H9 (cell line): ENCODE measurements at regions not wholly inside any gene's neighbourhood (a gene's known extent, or its start where the extent isn't known, plus 50 kb on each side); places are given as distances from the start of the nearest gene placed in this dataset.

ENCODE experiments used
- DNase-seq: peaks from one replicate; pipeline ENCODE4 v3.0.0-alpha.2; 2017
- H2AFZ ChIP-seq: one replicate; pipeline ENCODE4 v1.6.1; 2013; ENCODE audit warnings: mild to moderate bottlenecking, low read length, control low read depth, moderate library complexity
- H2AK5ac ChIP-seq: 2 replicates; pipeline ENCODE4 v1.6.1; 2013; ENCODE audit warnings: low read length, control low read depth, mixed read lengths; ENCODE audit not compliant: insufficient read length
- H2BK120ac ChIP-seq: one replicate; pipeline ENCODE4 v1.6.1; 2013; ENCODE audit warnings: low read depth, mild to moderate bottlenecking, low read length, control low read depth, inconsistent platforms; ENCODE audit not compliant: poor library complexity, severe bottlenecking
- H2BK12ac ChIP-seq: 2 replicates; pipeline ENCODE4 v1.6.1; 2013; ENCODE audit warnings: low read length, control low read depth, mixed read lengths, low read depth; ENCODE audit not compliant: insufficient read length
- H2BK15ac ChIP-seq: 2 replicates; pipeline ENCODE4 v1.6.1; 2013; ENCODE audit warnings: low read depth, low read length, control low read depth
- H2BK20ac ChIP-seq: one replicate; pipeline ENCODE4 v1.6.1; 2013; ENCODE audit warnings: low read depth, mild to moderate bottlenecking, low read length, control low read depth, inconsistent platforms; ENCODE audit not compliant: poor library complexity, severe bottlenecking
- H2BK5ac ChIP-seq: 2 replicates; pipeline ENCODE4 v1.6.1; 2013; ENCODE audit warnings: low read length, control low read depth, mixed read lengths; ENCODE audit not compliant: insufficient read length
- H3K14ac ChIP-seq: 2 replicates; pipeline ENCODE4 v1.6.1; 2013; ENCODE audit warnings: low read length, control low read depth; ENCODE audit not compliant: insufficient read depth
- H3K18ac ChIP-seq: 2 replicates; pipeline ENCODE4 v1.6.1; 2013; ENCODE audit warnings: low read depth, mild to moderate bottlenecking, mixed read lengths, low read length, control low read depth; ENCODE audit not compliant: insufficient read length
- H3K23ac ChIP-seq: 2 replicates; pipeline ENCODE4 v1.6.1; 2013; ENCODE audit warnings: low read length, control low read depth, mixed read lengths, low read depth; ENCODE audit not compliant: insufficient read length
- H3K23me2 ChIP-seq: 2 replicates; pipeline ENCODE4 v1.6.1; 2013; ENCODE audit warnings: low read depth, mild to moderate bottlenecking, mixed read lengths, low read length, control low read depth; ENCODE audit not compliant: insufficient read length, poor library complexity, severe bottlenecking
- H3K27ac ChIP-seq: 2 replicates; pipeline ENCODE4 v1.5.1; 2013; ENCODE audit warnings: low read length, control low read depth, mixed read lengths, low read depth; ENCODE audit not compliant: insufficient read length
- H3K27me3 ChIP-seq: 2 replicates; pipeline ENCODE4 v1.6.1; 2013; ENCODE audit warnings: low read length, control low read depth, inconsistent platforms; ENCODE audit not compliant: insufficient read depth
- H3K4ac ChIP-seq: 2 replicates; pipeline ENCODE4 v1.6.1; 2013; ENCODE audit warnings: low read depth, mild to moderate bottlenecking, control low read depth, inconsistent platforms, low read length, moderate library complexity
- H3K4me1 ChIP-seq: 2 replicates; pipeline ENCODE4 v1.6.1; 2013; ENCODE audit warnings: low read length, control low read depth, inconsistent platforms; ENCODE audit not compliant: insufficient read depth
- H3K4me2 ChIP-seq: 2 replicates; pipeline ENCODE4 v1.6.1; 2013; ENCODE audit warnings: low read length, control low read depth, mixed read lengths; ENCODE audit not compliant: insufficient read length, insufficient read depth
- H3K56ac ChIP-seq: 2 replicates; pipeline ENCODE4 v1.6.1; 2013; ENCODE audit warnings: low read depth, mild to moderate bottlenecking, mixed read lengths, low read length, control low read depth; ENCODE audit not compliant: insufficient read length
- H3K79me1 ChIP-seq: 2 replicates; pipeline ENCODE4 v1.6.1; 2013; ENCODE audit warnings: low read depth, mild to moderate bottlenecking, moderate library complexity, low read length, control low read depth, inconsistent platforms; ENCODE audit not compliant: insufficient read depth, poor library complexity, severe bottlenecking
- H3K79me2 ChIP-seq: 2 replicates; pipeline ENCODE4 v1.6.1; 2013; ENCODE audit warnings: low read length, control low read depth, inconsistent platforms; ENCODE audit not compliant: insufficient read depth
- H3K9ac ChIP-seq: 2 replicates; pipeline ENCODE4 v1.6.1; 2013; ENCODE audit warnings: low read length, control low read depth, mixed read lengths; ENCODE audit not compliant: insufficient read length; ENCODE audit errors: extremely low read depth
- H3K9me3 ChIP-seq: one replicate; pipeline ENCODE4 v1.6.1; 2013; ENCODE audit warnings: low read depth, low read length, inconsistent platforms; ENCODE audit not compliant: control insufficient read depth
- H3T11ph ChIP-seq: one replicate; pipeline ENCODE4 v1.6.1; 2013; ENCODE audit warnings: mild to moderate bottlenecking, low read length, control low read depth, inconsistent platforms
- H4K20me1 ChIP-seq: one replicate; pipeline ENCODE4 v1.6.1; 2013; ENCODE audit not compliant: control insufficient read depth, insufficient read length, insufficient read depth
- H4K5ac ChIP-seq: 2 replicates; pipeline ENCODE4 v1.6.1; 2013; ENCODE audit warnings: low read depth, mild to moderate bottlenecking, mixed read lengths, low read length, control low read depth; ENCODE audit not compliant: insufficient read length
- H4K8ac ChIP-seq: replicated peaks from 2 replicates; pipeline ENCODE4 v1.6.1; 2013; ENCODE audit warnings: low read length, control low read depth, mixed read lengths, low read depth; ENCODE audit not compliant: insufficient read length
- H4K91ac ChIP-seq: 2 replicates; pipeline ENCODE4 v1.6.1; 2013; ENCODE audit warnings: low read depth, mild to moderate bottlenecking, moderate library complexity, mixed read lengths, low read length, control low read depth; ENCODE audit not compliant: insufficient read length
- H3K27ac Mint-ChIP-seq, 3 experiments: 2 replicates in 2 of 3; 3 replicates in 1 of 3; pipeline ENCODE4 v1.8.0; 2020 to 2021; ENCODE audit warnings: mixed read lengths in 3 of 3, mild to moderate bottlenecking in 1 of 3, moderate library complexity in 1 of 3
- H3K27me3 Mint-ChIP-seq: 2 replicates; pipeline ENCODE4 v1.8.0; 2021; ENCODE audit warnings: low read depth, mild to moderate bottlenecking, moderate library complexity, mixed read lengths
- H3K36me3 Mint-ChIP-seq, 3 experiments: 2 replicates in 2 of 3; 3 replicates in 1 of 3; pipeline ENCODE4 v1.8.0; 2020 to 2021; ENCODE audit warnings: low read depth in 3 of 3, mixed read lengths in 3 of 3; ENCODE audit not compliant: insufficient read depth in 1 of 3
- H3K4me1 Mint-ChIP-seq, 2 experiments: 2 replicates each; pipeline ENCODE4 v1.8.0; 2020; ENCODE audit warnings: mixed read lengths in 2 of 2
- H3K4me3 Mint-ChIP-seq, 2 experiments: 2 replicates in 1 of 2; 3 replicates in 1 of 2; pipeline ENCODE4 v1.8.0; 2020 to 2021; ENCODE audit warnings: mild to moderate bottlenecking in 2 of 2, mixed read lengths in 2 of 2, moderate library complexity in 1 of 2
- H3K9me3 Mint-ChIP-seq, 2 experiments: 2 replicates in 1 of 2; 3 replicates in 1 of 2; pipeline ENCODE4 v1.8.0; 2020; ENCODE audit warnings: mild to moderate bottlenecking in 2 of 2, mixed read lengths in 2 of 2, moderate library complexity in 1 of 2
- WGBS: extraction: QIAGEN DNeasy Blood & Tissue Kit; methylation state at CpG from one replicate; pipeline ENCODE4 v1.1.7; 2013; ENCODE audit warnings: missing lambda C conversion rate, low lambda C conversion rate, mixed read lengths; ENCODE audit not compliant: insufficient read length; ENCODE audit errors: extremely low coverage; 5-methylcytosine and 5-hydroxymethylcytosine counted together
- TF ChIP-seq, protein P1 (sequence below): fragments of 200-600 bp; sonication (generic); conservative IDR thresholded peaks from 3 replicates; pipeline ENCODE4 v1.8.0; 2021; ENCODE audit warnings: antibody characterized with exemption, mild to moderate bottlenecking

DNA sequence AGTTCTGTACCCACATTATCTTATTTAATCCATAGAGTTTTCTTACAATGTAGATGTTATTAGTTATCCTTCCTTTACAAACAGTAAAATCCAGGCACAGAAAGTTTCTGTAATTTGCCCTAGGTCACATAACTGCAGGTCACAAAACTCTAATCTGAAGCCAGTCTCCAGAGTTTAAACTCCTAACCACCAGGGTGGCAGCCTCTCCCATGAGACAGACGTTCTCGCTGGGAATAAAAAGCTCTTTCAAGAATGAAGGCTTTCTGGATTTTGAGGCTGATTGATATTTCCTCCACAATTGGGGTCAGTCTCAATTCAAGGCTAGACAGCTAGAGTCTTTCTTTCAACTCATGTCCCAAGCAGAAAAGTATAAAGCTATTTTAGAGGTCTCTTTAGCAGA lies 95.8 kb upstream of the PLEKHG7 start:
- Histone ChIP-seq H2BK12ac (no peak overlapping the region), H4K8ac (no peak overlapping the region), H3K23ac (no peak overlapping the region), H3T11ph (no peak overlapping the region), H4K20me1 (no peaks in the 10 kb centered on the region), H3K27ac (no peak overlapping the region), H2BK15ac (no peak overlapping the region), H2BK5ac (no peak overlapping the region), H3K27me3 (no peaks in the 10 kb centered on the region), H4K5ac (no peak overlapping the region), H3K4me1 (peaks cover 2% of the 10 kb centered on the region; the same call in 1 of the 2 replicates), H3K4ac (no peak overlapping the region), H2BK120ac (no peak overlapping the region), H3K79me2 (no peaks in the 10 kb centered on the region), H3K23me2 (no peaks in the 10 kb centered on the region), H3K56ac (no peak overlapping the region), H2AK5ac (no peak overlapping the region), H2BK20ac (no peak overlapping the region), H3K18ac (no peak overlapping the region), H3K79me1 (no peaks in the 10 kb centered on the region), H3K4me2 (no peak overlapping the region), H3K9ac (no peak overlapping the region), H4K91ac (no peak overlapping the region), H3K14ac (no peak overlapping the region), H2AFZ (no peak overlapping the region), H3K9me3 (no peaks in the 10 kb centered on the region)
- Mint-ChIP-seq H3K4me1 (peaks cover 19 to 20% of the 10 kb centered on the region in 2 experiments), H3K4me3 (no peak overlapping the region), H3K27me3 (no peaks in the 10 kb centered on the region), H3K27ac (no peak overlapping the region), H3K36me3 (peaks cover 0 to 1% (median 1%) of the 10 kb centered on the region in 3 experiments; a peak in 2 of 7 replicates), H3K9me3 (peaks cover 2 to 3% of the 10 kb centered on the region in 2 experiments; a peak in 4 of 5 replicates)
- no peak for DNase-seq
- WGBS = no CpG with 5 or more reads among the region's 2 CpGs
- TF ChIP-seq, protein P1, sequence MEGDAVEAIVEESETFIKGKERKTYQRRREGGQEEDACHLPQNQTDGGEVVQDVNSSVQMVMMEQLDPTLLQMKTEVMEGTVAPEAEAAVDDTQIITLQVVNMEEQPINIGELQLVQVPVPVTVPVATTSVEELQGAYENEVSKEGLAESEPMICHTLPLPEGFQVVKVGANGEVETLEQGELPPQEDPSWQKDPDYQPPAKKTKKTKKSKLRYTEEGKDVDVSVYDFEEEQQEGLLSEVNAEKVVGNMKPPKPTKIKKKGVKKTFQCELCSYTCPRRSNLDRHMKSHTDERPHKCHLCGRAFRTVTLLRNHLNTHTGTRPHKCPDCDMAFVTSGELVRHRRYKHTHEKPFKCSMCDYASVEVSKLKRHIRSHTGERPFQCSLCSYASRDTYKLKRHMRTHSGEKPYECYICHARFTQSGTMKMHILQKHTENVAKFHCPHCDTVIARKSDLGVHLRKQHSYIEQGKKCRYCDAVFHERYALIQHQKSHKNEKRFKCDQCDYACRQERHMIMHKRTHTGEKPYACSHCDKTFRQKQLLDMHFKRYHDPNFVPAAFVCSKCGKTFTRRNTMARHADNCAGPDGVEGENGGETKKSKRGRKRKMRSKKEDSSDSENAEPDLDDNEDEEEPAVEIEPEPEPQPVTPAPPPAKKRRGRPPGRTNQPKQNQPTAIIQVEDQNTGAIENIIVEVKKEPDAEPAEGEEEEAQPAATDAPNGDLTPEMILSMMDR = no peak
